ENCODE measurements at regions not wholly inside any gene's neighbourhood (a gene's known extent, or its start where the extent isn't known, plus 50 kb on each side); places are given as distances from the start of the nearest gene placed in this dataset.

DNA sequence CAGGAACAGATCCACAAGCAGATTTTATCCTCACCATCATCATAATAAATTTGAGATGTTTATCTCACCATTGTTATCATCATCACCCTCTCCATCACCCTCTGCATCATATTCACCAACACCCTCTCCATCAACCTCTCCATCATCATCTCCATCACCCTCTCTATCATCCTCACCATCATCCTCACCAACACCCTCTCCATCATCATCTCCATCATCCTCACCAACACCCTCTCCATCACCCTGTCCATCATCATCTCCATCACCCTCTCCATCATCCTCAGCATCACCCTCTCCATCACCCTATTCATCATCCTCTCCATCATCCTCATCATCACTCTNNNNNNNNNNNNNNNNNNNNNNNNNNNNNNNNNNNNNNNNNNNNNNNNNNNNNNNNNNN, 567.0 kb upstream of the SGCD start:
- no peak overlapping the region for H2BK120ac ChIP-seq (ENCODE audit: low read depth, low read length)
- H3K27ac ChIP-seq (ENCODE audit: insufficient read depth, low read length) = no peak overlapping the region
- no TSS peak for BruUV-seq (replicated peaks)
- H2AK9ac ChIP-seq (replicated peaks; ENCODE audit: low read depth, low read length, poor library complexity) = no peak overlapping the region
- ATAC-seq (ENCODE audit: low read depth) (no peak), DNase-seq (no peak)
- no peak overlapping the region for H3K4ac ChIP-seq (ENCODE audit: low read depth, low read length)
- no peak overlapping the region for H3K4me2 ChIP-seq (ENCODE audit: low read depth, low read length)
- no peak overlapping the region for H3K23ac ChIP-seq (ENCODE audit: low read depth, low read length)
- no peak overlapping the region for H2BK5ac ChIP-seq (ENCODE audit: low read depth, low read length, poor library complexity, severe bottlenecking)
- no peak overlapping the region for H3K18ac ChIP-seq (ENCODE audit: low read depth, low read length)
- H4K20me1 ChIP-seq (ENCODE audit: insufficient read depth, low read length) = no peaks in the 10 kb centered on the region
- H4K8ac ChIP-seq (ENCODE audit: low read depth in 2 of 2, low read length in 2 of 2) = no peak overlapping the region
- no peak overlapping the region for H2BK15ac ChIP-seq (ENCODE audit: low read depth, low read length)
- no peaks in the 10 kb centered on the region for H3K79me1 ChIP-seq (ENCODE audit: low read depth in 1 of 2, low read length in 2 of 2)
- intact Hi-C loops (cut with micrococcal nuclease) = no loop called here
- H3K9me1 ChIP-seq (ENCODE audit: insufficient read depth, low read length) = no peaks in the 10 kb centered on the region
- H3K4me1 ChIP-seq (ENCODE audit: control insufficient read depth, insufficient read depth, low read length) = no peaks in the 10 kb centered on the region
- H4K91ac ChIP-seq (ENCODE audit: insufficient read depth, low read depth, low read length) = no peak overlapping the region
- H3K9ac ChIP-seq (ENCODE audit: low read depth, low read length) = no peak overlapping the region
- no peak overlapping the region for H2AFZ ChIP-seq (replicated peaks; ENCODE audit: low read length, poor library complexity)
- no peak overlapping the region for H3K14ac ChIP-seq (replicated peaks; ENCODE audit: low read depth, low read length)
- H2BK20ac ChIP-seq (ENCODE audit: low read depth, low read length) = no peak overlapping the region
- no peak overlapping the region for H4K5ac ChIP-seq (ENCODE audit: low read depth, low read length)
- dilution Hi-C loops (cut with HindIII; ENCODE audit: low sequenced_read_pairs, unreplicated experiment) = no loop called here
- in situ Hi-C loops (cut with MboI; ENCODE audit: low sequenced_read_pairs) = no loop called here
- no peaks in the 10 kb centered on the region for H3K27me3 ChIP-seq (ENCODE audit: control insufficient read depth, insufficient read depth, low read length)
- H3K4me3 ChIP-seq (ENCODE audit: insufficient read depth, low read depth, low read length) = no peak overlapping the region
- H3K36me3 ChIP-seq (ENCODE audit: control insufficient read depth, insufficient read depth, low read length) = no peaks in the 10 kb centered on the region
- TF ChIP-seq NFE2L2 (IDR thresholded peaks at IDR 0.05; ENCODE audit: low read depth, low read length) = no peak
- TF ChIP-seq, protein P1, sequence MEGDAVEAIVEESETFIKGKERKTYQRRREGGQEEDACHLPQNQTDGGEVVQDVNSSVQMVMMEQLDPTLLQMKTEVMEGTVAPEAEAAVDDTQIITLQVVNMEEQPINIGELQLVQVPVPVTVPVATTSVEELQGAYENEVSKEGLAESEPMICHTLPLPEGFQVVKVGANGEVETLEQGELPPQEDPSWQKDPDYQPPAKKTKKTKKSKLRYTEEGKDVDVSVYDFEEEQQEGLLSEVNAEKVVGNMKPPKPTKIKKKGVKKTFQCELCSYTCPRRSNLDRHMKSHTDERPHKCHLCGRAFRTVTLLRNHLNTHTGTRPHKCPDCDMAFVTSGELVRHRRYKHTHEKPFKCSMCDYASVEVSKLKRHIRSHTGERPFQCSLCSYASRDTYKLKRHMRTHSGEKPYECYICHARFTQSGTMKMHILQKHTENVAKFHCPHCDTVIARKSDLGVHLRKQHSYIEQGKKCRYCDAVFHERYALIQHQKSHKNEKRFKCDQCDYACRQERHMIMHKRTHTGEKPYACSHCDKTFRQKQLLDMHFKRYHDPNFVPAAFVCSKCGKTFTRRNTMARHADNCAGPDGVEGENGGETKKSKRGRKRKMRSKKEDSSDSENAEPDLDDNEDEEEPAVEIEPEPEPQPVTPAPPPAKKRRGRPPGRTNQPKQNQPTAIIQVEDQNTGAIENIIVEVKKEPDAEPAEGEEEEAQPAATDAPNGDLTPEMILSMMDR (conservative IDR thresholded peaks at IDR 0.05; ENCODE audit: low read depth, low read length) = no peak
- TF ChIP-seq RCOR1 (IDR thresholded peaks at IDR 0.05; ENCODE audit: insufficient replicate concordance, low read length) = no peak
- TF ChIP-seq, protein P2, sequence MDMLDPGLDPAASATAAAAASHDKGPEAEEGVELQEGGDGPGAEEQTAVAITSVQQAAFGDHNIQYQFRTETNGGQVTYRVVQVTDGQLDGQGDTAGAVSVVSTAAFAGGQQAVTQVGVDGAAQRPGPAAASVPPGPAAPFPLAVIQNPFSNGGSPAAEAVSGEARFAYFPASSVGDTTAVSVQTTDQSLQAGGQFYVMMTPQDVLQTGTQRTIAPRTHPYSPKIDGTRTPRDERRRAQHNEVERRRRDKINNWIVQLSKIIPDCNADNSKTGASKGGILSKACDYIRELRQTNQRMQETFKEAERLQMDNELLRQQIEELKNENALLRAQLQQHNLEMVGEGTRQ (IDR thresholded peaks at IDR 0.05; ENCODE audit: low read depth, low read length) = no peak
- no peak for TF ChIP-seq POLR2A (IDR thresholded peaks at IDR 0.05; ENCODE audit: low read depth, low read length)
- no peak for TF ChIP-seq RFX5 (IDR thresholded peaks at IDR 0.05; ENCODE audit: low read depth, low read length)
- no peak for TF ChIP-seq FOS (IDR thresholded peaks at IDR 0.05; ENCODE audit: low read depth, low read length)
- no peak overlapping the region for H3K56ac ChIP-seq (ENCODE audit: extremely low read depth, insufficient read depth, low read length)
- ChIA-PET CTCF (no interaction called here), POLR2A (ENCODE audit: unreplicated experiment) (no interaction called here)
- H3K9me3 ChIP-seq (ENCODE audit: control insufficient read depth, insufficient read depth, low read length) = peaks cover 7% of the 10 kb centered on the region; the same call in 1 of the 2 replicates
- no peak overlapping the region for H2AK5ac ChIP-seq (ENCODE audit: low read depth, low read length)
